K562 (cell line): ENCODE measurements at regions not wholly inside any gene's neighbourhood (a gene's known extent, or its start where the extent isn't known, plus 50 kb on each side); places are given as distances from the start of the nearest gene placed in this dataset.

Source experiments
- ATAC-seq: fragments of 200-7000 bp; cut with Tn5 transposase; 3 replicates; pipeline ENCODE4 v1.9.1; 2020; ENCODE audit warnings: moderate library complexity
- BruUV-seq: library from RNA; stranded (reverse); fragments of 400-500 nt; replicated peaks from 2 replicates; lab custom pipeline; 2021; lab: Mats Ljungman, UMichigan
- CTCF ChIA-PET: fragments of 300-600 bp; formaldehyde crosslinking; extraction: SDS; loops from one replicate; lab custom pipeline; 2021; ENCODE audit warnings: low intra/inter-chr PET ratio; lab: Yijun Ruan, JAX
- POLR2A ChIA-PET: fragments of 300-600, 350-650 bp; sonication (Branson Sonifier 250); formaldehyde crosslinking; extraction: SDS; loops from one replicate; lab custom pipeline; 2021; ENCODE audit warnings: antibody characterized with exemption, inconsistent platforms; lab: Yijun Ruan, JAX
- DNase-seq, 4 experiments: peaks; one replicate each; pipeline versions ENCODE4 v3.0.0 to v3.0.0-alpha.2; 2011 to 2018; ENCODE audit warnings: low spot score in 3 of 4, mixed read lengths in 3 of 4; ENCODE audit errors: extremely low read depth in 1 of 4
- FAIRE-seq: peaks from 2 replicates; lab custom pipeline; 2011; peaks lifted over from hg19 to GRCh38; lab: Jason Lieb, UNC
- H2AFZ ChIP-seq: 2 replicates; pipeline ENCODE4 v1.6.0; 2011; ENCODE audit warnings: low read depth, low read length, control low read depth, inconsistent platforms
- H3K27ac ChIP-seq: fragments of 200-600 bp; 3 replicates; pipeline ENCODE4 v1.8.0; 2011; ENCODE audit warnings: low read depth, mild to moderate bottlenecking, control low read depth, inconsistent platforms, low read length, moderate library complexity, mixed read lengths; ENCODE audit errors: extremely low read depth
- H3K27me3 ChIP-seq, 2 experiments: fragments of 300-600 bp in 1 of 2; 2 replicates in 1 of 2; 3 replicates in 1 of 2; pipeline versions ENCODE4 v1.6.0 to v1.8.0; 2011; ENCODE audit warnings: inconsistent platforms in 2 of 2, low read length in 2 of 2, mild to moderate bottlenecking in 1 of 2, mixed read lengths in 1 of 2, moderate library complexity in 1 of 2; ENCODE audit not compliant: control insufficient read depth in 2 of 2, insufficient read depth in 2 of 2
- H3K36me3 ChIP-seq: fragments of 300-600 bp; 3 replicates; pipeline ENCODE4 v1.8.0; 2011; ENCODE audit warnings: mild to moderate bottlenecking, low read length, inconsistent platforms; ENCODE audit not compliant: control insufficient read depth, insufficient read depth
- H3K4me1 ChIP-seq, 2 experiments: fragments of 200-600 bp in 1 of 2; replicated peaks in 1 of 2; 2 replicates in 1 of 2; 3 replicates in 1 of 2; pipeline versions ENCODE4 v1.5.1 to v1.8.0; 2011; ENCODE audit warnings: inconsistent platforms in 2 of 2, low read length in 2 of 2, mild to moderate bottlenecking in 1 of 2, mixed read lengths in 1 of 2, moderate library complexity in 1 of 2; ENCODE audit not compliant: control insufficient read depth in 2 of 2, insufficient read depth in 2 of 2
- H3K4me2 ChIP-seq: 2 replicates; pipeline ENCODE4 v1.6.1; 2011; ENCODE audit warnings: low read length, control low read depth, inconsistent platforms, mixed read lengths; ENCODE audit not compliant: insufficient read depth
- H3K4me3 ChIP-seq: fragments of 200-600 bp; sonication (generic), shearing (Covaris generic); 2 replicates; pipeline ENCODE4 v1.5.1; 2016; ENCODE audit warnings: control low read depth, inconsistent platforms
- H3K79me2 ChIP-seq: fragments of 200-600 bp; 3 replicates; pipeline ENCODE4 v1.8.0; 2011; ENCODE audit warnings: low read length, inconsistent platforms; ENCODE audit not compliant: control insufficient read depth, insufficient read depth
- H3K9ac ChIP-seq, 2 experiments: 2 replicates each; pipeline versions ENCODE4 v1.6.0 to v1.6.1; 2011; ENCODE audit warnings: low read depth in 2 of 2, low read length in 2 of 2, control low read depth in 1 of 2, inconsistent platforms in 1 of 2, mild to moderate bottlenecking in 1 of 2, mixed read lengths in 1 of 2; ENCODE audit not compliant: insufficient read depth in 1 of 2
- H3K9me1 ChIP-seq: one replicate; pipeline ENCODE4 v1.6.0; 2011; ENCODE audit warnings: inconsistent platforms, mild to moderate bottlenecking, low read length, moderate library complexity; ENCODE audit not compliant: control insufficient read depth, insufficient read depth
- H3K9me3 ChIP-seq: replicated peaks from 2 replicates; pipeline ENCODE4 v1.5.1; 2011; ENCODE audit warnings: low read depth, low read length, inconsistent platforms; ENCODE audit not compliant: control insufficient read depth, insufficient read depth
- H4K20me1 ChIP-seq: replicated peaks from 2 replicates; pipeline ENCODE4 v1.6.1; 2011; ENCODE audit warnings: low read length, inconsistent platforms, mixed read lengths; ENCODE audit not compliant: control insufficient read depth, insufficient read depth
- ARID1B ChIP-seq: fragments of 450-650 bp; IDR thresholded peaks from 2 replicates; pipeline ENCODE4 v1.6.1; 2016; ENCODE audit warnings: antibody characterized with exemption, mild to moderate bottlenecking, inconsistent platforms
- BRF1 ChIP-seq: IDR thresholded peaks from 3 replicates; pipeline ENCODE4 v1.6.1; 2011; ENCODE audit warnings: borderline replicate concordance, mild to moderate bottlenecking; ENCODE audit not compliant: insufficient read length; ENCODE audit errors: extremely low read depth
- ELF1 ChIP-seq: fragments of 200-800 bp; sonication (Bioruptor generic); IDR thresholded peaks from 2 replicates; pipeline ENCODE4 v1.6.1; 2016; ENCODE audit warnings: missing genetic modification characterization, missing compliant biosample characterization
- JUNB ChIP-seq: fragments of 450-650 bp; formaldehyde crosslinking; conservative IDR thresholded peaks from 2 replicates; pipeline ENCODE4 v1.4.0; 2020; ENCODE audit warnings: mild to moderate bottlenecking
- KLF13 ChIP-seq: fragments of 450-650 bp; IDR thresholded peaks from 2 replicates; pipeline ENCODE4 v1.6.1; 2016; ENCODE audit warnings: missing genetic modification characterization, low read depth, mild to moderate bottlenecking, missing compliant biosample characterization, moderate library complexity, borderline replicate concordance
- MAFG ChIP-seq: fragments of 450-650 bp; conservative IDR thresholded peaks from 2 replicates; pipeline ENCODE4 v1.6.1; 2016; ENCODE audit warnings: missing genetic modification characterization, missing compliant biosample characterization
- MEF2A ChIP-seq: IDR thresholded peaks from 2 replicates; pipeline ENCODE4 v1.6.1; 2011; ENCODE audit warnings: low read depth, mild to moderate bottlenecking, low read length, moderate library complexity; ENCODE audit not compliant: control insufficient read depth
- NFXL1 ChIP-seq: fragments of 450-650 bp; formaldehyde crosslinking; IDR thresholded peaks from 2 replicates; pipeline ENCODE4 v1.4.0; 2021; ENCODE audit warnings: mild to moderate bottlenecking
- SIN3B ChIP-seq: fragments of 450-650 bp; IDR thresholded peaks from 2 replicates; pipeline ENCODE4 v1.6.1; 2017; ENCODE audit warnings: low read depth, mild to moderate bottlenecking, moderate library complexity
- U2AF1 ChIP-seq: fragments of 200-400 bp; formaldehyde crosslinking; optimal IDR thresholded peaks from 2 replicates; pipeline ENCODE3; 2017; ENCODE audit warnings: mild to moderate bottlenecking, low read depth, low read length, moderate library complexity
- ZBTB7A ChIP-seq: IDR thresholded peaks from 2 replicates; pipeline ENCODE4 v1.6.1; 2011; ENCODE audit warnings: low read depth, mild to moderate bottlenecking, low read length, moderate library complexity, borderline replicate concordance; ENCODE audit not compliant: control insufficient read depth
- ZFP36 ChIP-seq: fragments of 150-350 bp; IDR thresholded peaks from 2 replicates; pipeline ENCODE4 v1.6.1; 2018; ENCODE audit warnings: low read length, low read depth; ENCODE audit not compliant: partially characterized antibody
- ZNF146 ChIP-seq: IDR thresholded peaks from one replicate; pipeline ENCODE4 v1.6.1; 2018; ENCODE audit warnings: missing compliant biosample characterization; ENCODE audit not compliant: unreplicated experiment
- WGBS: fragments of 100-300 bp; shearing (Covaris generic); methylation state at CpG from one replicate; pipeline ENCODE4 v1.1.6; 2016; ENCODE audit warnings: low coverage, mixed read lengths; ENCODE audit not compliant: insufficient coverage; ENCODE audit errors: missing lambda C conversion rate; 5-methylcytosine and 5-hydroxymethylcytosine counted together
- in situ Hi-C: fragments of 300-500 bp; cut with MboI; formaldehyde crosslinking; loops from 4 replicates; pipeline ENCODE4 v1.15.0; 2018; ENCODE audit warnings: inconsistent platforms, mixed read lengths
- intact Hi-C: fragments of 100-400 bp; cut with micrococcal nuclease; formaldehyde crosslinking; loops from 2 replicates; pipeline ENCODE4 v1.14.2; 2022
- TF ChIP-seq, protein P1 (sequence below): fragments of 200-600 bp; sonication (generic); IDR thresholded peaks from one replicate; pipeline ENCODE4 v1.6.1; 2012; ENCODE audit warnings: mild to moderate bottlenecking, low read depth, low read length, inconsistent platforms

DNA sequence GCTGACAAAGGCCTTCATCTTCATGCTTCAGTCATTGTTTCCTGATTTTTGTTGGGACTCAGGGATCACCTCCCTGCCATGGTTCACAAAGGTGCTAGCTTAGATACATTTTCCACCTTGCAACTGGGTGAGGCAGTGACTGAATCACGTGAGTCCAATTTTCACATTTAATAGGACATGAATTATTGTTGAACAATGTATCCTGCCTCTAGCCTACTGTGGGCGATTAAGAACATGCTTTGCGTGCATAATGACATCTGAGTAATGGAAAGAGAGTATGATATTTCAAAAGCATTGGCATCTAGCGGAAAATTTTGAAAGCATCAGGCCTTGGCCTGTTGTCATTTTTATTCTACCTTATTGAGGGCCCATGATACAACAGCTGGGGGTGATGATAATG, 199.2 kb upstream of the JAG1 start:
- H2AFZ ChIP-seq = no peak overlapping the region
- POLR2A ChIA-PET = no interaction called here
- no peak overlapping the region for H3K4me2 ChIP-seq
- in situ Hi-C loops (no loop called here), intact Hi-C loops (no loop called here)
- H3K4me1 ChIP-seq = no peaks in the 10 kb centered on the region
- no peaks in the 10 kb centered on the region for H3K9me1 ChIP-seq
- 0% methylated on average over 4 of the region's 4 CpGs for WGBS
- H3K27ac ChIP-seq = no peak overlapping the region
- no peaks in the 10 kb centered on the region for H3K9me3 ChIP-seq
- ATAC-seq (no peak), FAIRE-seq (no peak), DNase-seq (no peak)
- H4K20me1 ChIP-seq = no peaks in the 10 kb centered on the region
- no peaks in the 10 kb centered on the region for H3K79me2 ChIP-seq
- no TSS peak for BruUV-seq
- H3K36me3 ChIP-seq = no peaks in the 10 kb centered on the region
- no peaks in the 10 kb centered on the region for H3K27me3 ChIP-seq
- H3K9ac ChIP-seq = no peak overlapping the region
- CTCF ChIA-PET = no interaction called here
- no peak overlapping the region for H3K4me3 ChIP-seq
- no peak for TF ChIP-seq SIN3B
- TF ChIP-seq MEF2A = no peak
- TF ChIP-seq BRF1 = no peak
- no peak for TF ChIP-seq JUNB
- no peak for TF ChIP-seq ZNF146 (CRISPR knock-in tag)
- no peak for TF ChIP-seq MAFG
- no peak for TF ChIP-seq U2AF1
- TF ChIP-seq KLF13 (tag) = no peak
- TF ChIP-seq ARID1B = no peak
- TF ChIP-seq ELF1 (tag) = no peak
- no peak for TF ChIP-seq ZFP36
- TF ChIP-seq ZBTB7A = no peak
- no peak for TF ChIP-seq NFXL1 (CRISPR knock-in tag)
- TF ChIP-seq, protein P1, sequence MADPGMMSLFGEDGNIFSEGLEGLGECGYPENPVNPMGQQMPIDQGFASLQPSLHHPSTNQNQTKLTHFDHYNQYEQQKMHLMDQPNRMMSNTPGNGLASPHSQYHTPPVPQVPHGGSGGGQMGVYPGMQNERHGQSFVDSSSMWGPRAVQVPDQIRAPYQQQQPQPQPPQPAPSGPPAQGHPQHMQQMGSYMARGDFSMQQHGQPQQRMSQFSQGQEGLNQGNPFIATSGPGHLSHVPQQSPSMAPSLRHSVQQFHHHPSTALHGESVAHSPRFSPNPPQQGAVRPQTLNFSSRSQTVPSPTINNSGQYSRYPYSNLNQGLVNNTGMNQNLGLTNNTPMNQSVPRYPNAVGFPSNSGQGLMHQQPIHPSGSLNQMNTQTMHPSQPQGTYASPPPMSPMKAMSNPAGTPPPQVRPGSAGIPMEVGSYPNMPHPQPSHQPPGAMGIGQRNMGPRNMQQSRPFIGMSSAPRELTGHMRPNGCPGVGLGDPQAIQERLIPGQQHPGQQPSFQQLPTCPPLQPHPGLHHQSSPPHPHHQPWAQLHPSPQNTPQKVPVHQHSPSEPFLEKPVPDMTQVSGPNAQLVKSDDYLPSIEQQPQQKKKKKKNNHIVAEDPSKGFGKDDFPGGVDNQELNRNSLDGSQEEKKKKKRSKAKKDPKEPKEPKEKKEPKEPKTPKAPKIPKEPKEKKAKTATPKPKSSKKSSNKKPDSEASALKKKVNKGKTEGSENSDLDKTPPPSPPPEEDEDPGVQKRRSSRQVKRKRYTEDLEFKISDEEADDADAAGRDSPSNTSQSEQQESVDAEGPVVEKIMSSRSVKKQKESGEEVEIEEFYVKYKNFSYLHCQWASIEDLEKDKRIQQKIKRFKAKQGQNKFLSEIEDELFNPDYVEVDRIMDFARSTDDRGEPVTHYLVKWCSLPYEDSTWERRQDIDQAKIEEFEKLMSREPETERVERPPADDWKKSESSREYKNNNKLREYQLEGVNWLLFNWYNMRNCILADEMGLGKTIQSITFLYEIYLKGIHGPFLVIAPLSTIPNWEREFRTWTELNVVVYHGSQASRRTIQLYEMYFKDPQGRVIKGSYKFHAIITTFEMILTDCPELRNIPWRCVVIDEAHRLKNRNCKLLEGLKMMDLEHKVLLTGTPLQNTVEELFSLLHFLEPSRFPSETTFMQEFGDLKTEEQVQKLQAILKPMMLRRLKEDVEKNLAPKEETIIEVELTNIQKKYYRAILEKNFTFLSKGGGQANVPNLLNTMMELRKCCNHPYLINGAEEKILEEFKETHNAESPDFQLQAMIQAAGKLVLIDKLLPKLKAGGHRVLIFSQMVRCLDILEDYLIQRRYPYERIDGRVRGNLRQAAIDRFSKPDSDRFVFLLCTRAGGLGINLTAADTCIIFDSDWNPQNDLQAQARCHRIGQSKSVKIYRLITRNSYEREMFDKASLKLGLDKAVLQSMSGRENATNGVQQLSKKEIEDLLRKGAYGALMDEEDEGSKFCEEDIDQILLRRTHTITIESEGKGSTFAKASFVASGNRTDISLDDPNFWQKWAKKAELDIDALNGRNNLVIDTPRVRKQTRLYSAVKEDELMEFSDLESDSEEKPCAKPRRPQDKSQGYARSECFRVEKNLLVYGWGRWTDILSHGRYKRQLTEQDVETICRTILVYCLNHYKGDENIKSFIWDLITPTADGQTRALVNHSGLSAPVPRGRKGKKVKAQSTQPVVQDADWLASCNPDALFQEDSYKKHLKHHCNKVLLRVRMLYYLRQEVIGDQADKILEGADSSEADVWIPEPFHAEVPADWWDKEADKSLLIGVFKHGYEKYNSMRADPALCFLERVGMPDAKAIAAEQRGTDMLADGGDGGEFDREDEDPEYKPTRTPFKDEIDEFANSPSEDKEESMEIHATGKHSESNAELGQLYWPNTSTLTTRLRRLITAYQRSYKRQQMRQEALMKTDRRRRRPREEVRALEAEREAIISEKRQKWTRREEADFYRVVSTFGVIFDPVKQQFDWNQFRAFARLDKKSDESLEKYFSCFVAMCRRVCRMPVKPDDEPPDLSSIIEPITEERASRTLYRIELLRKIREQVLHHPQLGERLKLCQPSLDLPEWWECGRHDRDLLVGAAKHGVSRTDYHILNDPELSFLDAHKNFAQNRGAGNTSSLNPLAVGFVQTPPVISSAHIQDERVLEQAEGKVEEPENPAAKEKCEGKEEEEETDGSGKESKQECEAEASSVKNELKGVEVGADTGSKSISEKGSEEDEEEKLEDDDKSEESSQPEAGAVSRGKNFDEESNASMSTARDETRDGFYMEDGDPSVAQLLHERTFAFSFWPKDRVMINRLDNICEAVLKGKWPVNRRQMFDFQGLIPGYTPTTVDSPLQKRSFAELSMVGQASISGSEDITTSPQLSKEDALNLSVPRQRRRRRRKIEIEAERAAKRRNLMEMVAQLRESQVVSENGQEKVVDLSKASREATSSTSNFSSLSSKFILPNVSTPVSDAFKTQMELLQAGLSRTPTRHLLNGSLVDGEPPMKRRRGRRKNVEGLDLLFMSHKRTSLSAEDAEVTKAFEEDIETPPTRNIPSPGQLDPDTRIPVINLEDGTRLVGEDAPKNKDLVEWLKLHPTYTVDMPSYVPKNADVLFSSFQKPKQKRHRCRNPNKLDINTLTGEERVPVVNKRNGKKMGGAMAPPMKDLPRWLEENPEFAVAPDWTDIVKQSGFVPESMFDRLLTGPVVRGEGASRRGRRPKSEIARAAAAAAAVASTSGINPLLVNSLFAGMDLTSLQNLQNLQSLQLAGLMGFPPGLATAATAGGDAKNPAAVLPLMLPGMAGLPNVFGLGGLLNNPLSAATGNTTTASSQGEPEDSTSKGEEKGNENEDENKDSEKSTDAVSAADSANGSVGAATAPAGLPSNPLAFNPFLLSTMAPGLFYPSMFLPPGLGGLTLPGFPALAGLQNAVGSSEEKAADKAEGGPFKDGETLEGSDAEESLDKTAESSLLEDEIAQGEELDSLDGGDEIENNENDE = no peak
